HG03571 (cell line): ENCODE measurements at regions not wholly inside any gene's neighbourhood (a gene's known extent, or its start where the extent isn't known, plus 50 kb on each side); places are given as distances from the start of the nearest gene placed in this dataset.
"Not testable (repeated sequence)": the region's sequence is repeated elsewhere in the genome, so short reads cannot be mapped to it uniquely, and the experiment has no call there.

Experiments used
- ATAC-seq: cut with Tn5 transposase; IDR thresholded peaks from one replicate; pipeline ENCODE4 v1.9.1; 2021; ENCODE audit not compliant: unreplicated experiment

DNA sequence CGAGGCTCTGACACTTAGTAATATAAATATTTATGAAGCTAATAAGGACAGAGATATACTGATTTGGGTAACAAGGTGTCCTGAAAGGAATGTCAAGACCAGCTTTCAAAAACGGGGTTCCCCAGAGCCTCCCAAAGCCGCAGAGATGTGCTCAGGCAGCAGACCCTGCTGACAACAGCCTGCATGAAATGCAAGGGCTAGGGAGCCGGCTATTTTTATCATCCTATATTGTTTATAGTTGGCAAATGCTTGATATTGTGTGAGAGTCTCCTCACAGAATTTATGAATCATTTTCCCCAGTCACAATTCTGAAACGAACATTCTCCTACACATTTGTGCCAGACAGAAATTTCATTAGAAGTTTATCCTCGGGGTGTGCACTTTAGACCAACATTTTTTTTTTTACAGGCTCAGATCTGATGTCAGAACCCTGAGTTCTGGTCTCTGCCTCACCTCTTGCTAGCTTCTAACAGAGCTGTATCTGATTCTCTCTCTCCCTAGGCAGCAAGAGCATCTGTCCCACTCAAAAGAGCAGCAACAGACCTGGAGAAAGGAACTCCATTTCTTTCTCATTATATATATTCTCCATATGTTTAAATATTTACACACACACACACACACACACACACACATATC, 302.3 kb upstream of the PLD5 start:
- ATAC-seq, result no peak

DNA sequence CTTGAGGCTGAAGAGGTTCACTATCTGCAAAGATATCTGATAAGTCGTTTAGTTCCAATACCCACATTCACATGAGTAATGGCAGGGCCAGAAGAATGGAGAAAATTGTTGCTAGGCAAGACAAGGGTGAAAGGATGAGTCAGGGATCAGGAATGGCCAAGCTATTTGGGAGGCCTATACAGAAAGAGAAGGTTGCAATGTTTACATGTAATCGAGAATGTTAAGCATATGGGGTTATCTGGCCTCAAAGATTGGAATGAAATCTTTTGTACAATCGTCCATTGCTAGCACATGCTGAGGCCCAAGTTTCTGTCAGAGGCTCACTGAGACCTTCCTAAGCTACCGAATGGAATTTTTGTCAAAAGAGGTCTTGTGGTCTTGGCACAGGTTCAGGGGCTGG, 299.9 kb upstream of the PLD5 start:
- no peak for ATAC-seq

DNA sequence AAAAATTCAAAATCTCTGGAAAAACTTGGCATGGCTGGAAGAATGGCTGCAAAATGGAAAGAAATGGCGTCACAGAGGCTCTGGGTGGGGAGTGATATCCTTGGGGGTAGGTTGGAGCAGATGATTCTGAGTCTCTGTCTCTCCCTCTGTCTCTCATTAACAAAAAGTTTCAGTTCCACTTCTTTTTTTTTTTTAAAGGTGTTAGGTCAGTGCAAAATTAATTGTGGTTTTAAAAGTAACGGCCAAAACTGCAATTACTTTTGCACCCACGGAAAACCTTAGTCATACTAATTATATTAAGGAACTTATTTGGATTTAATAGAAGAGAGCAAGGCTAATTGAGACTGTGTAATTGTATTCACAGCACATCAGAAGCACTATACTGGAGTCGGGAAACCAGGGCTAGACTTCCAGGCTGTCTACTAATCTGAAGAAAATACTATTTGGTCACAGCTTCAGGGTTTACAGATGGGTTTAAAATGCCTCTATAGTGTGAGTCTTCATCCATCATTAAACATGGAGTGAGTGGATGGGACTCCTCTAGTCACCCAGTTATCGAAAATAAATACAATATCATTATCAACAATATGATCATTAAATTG, 289.1 kb upstream of the PLD5 start:
- ATAC-seq, result peak; percentile 95

DNA sequence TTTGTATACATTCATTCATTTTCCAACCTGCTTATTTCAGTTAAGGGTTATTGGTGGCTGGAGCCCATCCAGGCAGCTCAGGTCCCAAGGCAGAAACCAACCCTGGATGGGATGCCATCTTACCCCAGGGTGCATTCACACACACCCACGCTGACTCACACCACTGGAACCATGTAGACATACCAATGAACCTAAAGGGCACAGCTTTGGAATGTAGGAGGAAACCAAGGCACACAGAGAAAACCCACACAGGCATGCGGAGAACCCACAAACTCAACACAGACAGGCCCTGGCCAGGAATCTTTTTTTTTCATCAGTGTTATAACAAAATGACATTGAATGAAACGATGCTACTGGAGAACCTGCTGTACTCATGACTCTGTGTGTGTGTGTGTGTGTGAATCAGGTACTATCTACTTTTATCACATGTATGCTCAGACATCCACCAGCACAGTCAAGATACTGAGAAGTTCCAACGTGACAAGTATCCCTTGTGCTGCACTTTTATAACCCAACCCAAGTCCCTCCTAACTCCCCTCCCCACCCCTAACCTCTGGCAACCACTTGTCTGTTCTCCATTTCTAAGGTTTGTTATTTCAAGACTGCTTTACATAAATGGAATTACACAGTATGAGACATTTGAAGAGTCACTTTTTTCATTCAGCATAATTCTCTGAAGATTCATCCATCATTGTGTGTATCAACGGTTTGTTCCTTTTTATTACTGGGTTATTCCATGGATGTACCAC, 286.8 kb upstream of the PLD5 start:
- ATAC-seq, result no peak

DNA sequence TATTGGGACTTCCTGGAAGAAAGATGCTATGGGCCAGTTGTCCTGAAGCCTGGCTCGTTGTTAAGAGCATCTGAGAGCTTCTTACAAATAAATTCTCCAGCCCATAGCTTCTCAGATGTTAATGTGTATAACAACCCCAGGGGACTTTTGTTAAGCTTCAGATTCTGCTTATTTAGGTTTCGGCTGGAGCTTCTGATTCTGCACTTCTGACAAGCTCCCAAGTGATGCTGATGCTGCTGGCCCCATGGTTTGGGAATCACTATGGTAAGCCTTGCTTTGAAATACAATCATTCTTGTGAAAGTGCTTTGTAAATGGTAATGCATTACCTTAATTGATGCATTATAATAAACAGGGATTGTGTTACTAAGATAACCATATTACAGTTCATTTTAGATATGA, 281.8 kb upstream of the PLD5 start:
- no peak for ATAC-seq

DNA sequence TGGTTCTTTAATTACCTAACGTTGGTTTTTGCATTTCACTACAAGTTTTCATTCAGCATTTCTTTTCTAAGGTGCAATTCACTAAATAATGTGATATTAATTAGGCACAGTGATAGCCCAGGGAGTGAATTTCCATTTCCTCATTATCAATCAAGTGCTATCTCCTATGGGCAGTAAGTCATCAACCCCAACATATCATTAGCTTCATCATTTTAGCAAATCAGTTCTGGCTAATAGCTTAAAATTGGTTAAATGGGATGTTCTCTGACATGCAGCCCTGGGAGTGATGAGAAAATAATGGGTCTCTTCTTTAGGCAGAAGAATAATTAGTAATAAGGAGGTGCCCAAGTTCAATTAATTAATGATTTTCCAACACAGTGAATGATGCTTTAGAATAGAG, 280.9 kb upstream of the PLD5 start:
- ATAC-seq, result not testable (repeated sequence)

DNA sequence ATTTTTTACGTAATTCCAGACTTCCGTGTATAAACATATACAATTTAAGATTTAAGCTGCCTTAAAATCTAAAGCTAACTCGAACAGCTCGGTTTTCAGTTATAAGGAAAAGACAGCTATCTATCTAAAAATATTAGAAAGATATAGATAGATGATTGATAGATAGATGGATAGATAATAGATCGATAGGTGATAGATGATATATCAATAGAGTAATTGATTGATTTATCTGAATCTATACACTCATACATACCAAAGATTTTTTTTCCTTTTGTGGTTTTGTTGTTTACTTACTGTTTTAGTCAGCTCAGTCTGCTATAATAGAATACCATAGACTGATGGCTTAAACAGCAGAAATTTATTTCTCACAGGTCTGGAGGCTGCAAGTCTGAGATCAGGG, 278.5 kb upstream of the PLD5 start:
- ATAC-seq, result no peak

DNA sequence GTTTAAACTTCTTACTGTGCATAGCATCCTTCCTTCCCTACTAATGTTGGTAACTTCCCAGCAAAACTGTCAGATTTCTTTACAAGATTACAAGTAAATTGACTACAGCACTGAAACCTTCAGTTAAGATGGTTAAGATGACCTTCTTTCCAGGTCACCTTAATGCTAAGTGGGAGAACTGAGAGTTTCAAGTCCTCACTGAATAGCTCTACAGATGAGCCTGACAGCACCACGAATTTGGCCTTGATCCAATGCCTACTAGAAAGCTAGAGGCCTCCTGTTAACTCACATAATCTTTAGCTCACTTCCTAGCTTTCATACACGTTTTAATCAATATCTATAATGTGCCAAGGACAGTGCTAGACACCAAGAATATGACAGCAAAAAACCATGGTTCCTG, 276.0 kb upstream of the PLD5 start:
- peak; percentile 88 for ATAC-seq

DNA sequence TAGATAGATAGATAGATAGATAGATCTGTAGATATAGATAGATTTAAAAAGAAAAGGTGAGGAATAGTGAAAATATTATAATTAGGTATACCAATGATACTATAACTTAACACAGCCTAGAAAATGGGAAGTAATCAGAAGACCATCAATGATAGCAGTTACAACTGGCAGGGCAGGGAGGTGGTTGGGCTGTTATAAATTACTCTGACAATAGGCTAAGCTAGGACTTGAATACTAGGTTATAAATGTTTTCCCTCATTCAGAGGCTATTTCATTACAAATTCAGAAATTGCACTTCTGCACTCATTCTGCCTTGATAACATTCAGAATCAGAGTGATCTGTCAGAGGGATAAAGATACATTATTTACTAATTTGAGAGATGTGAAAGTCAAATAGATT, 273.4 kb upstream of the PLD5 start:
- ATAC-seq, result no peak

DNA sequence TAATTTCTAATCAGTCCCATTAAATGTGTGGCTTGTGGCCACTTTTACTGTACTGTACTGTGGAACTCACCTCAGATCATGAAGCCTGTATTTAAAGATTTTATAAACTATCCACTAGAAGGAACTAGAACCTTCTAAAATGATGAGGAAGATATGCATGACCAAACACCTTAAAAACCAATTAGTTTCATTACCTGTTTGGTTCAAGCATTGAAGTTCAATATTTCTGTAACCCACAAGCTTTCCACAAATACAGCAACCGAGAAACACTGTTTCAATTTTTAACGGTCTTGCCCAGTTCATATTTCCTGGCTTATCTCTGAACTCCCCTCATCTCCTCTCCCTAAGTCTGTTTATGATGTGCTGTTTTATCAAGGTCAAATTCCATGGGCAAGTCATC, 264.3 kb upstream of the PLD5 start:
- peak; percentile 87 for ATAC-seq

DNA sequence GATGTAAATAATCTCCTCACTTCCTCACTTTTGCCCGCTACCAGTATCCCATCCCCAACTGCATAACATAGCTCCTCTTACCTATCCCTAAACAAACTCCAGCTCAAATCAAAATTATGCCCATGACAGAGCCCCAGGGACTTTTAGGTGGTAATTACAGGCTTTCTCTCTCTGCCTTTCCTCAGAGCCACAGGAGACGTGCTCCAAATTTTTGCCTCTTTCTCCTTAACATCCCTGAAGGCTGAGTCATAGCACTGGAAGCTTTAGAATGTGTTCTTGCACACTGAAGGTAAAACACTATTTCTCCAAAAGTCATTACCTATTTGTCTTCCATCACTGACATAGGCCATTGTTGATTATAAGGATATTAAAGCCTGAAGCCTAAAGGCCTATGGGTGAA, 263.5 kb upstream of the PLD5 start:
- no peak for ATAC-seq

DNA sequence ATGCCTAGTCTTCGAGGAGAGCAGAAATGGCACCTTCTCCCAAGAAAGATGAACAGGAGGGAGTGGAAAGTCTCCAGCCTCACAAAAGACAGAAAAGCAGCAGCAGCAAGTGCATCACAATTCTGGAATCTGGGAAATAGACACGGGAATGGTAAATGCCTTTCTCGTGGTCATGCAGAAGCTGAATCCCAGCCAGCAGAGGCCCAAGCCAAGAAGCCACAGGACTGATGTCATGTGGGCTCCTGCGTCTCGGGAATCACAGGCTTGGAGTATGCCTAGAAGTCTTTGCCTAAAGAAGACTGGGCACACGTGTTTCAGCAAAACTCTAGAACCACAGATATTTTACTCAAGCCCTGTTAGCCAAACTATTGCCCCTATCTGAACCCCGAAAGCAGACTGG, 260.3 kb upstream of the PLD5 start:
- ATAC-seq, result no peak

DNA sequence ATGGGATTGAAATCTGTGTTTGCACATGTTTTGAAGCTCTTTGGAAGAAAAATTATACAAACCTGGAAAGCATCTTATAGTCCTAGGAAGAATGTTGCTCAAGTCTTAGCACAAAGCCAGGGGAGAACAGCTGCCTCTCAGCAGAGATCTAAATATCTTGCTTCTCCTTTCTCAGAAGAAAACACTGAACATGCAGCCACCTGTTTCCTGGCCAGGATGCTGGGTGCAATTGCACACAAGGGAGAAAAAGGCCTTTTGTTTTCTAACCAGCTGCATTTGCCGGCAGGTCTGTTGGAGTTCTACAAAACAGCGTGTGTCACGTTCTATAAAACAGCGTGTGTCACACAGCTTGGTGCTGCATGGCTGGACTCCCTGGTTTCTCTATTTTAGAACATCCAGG, 259.6 kb upstream of the PLD5 start:
- peak; percentile 49 for ATAC-seq

DNA sequence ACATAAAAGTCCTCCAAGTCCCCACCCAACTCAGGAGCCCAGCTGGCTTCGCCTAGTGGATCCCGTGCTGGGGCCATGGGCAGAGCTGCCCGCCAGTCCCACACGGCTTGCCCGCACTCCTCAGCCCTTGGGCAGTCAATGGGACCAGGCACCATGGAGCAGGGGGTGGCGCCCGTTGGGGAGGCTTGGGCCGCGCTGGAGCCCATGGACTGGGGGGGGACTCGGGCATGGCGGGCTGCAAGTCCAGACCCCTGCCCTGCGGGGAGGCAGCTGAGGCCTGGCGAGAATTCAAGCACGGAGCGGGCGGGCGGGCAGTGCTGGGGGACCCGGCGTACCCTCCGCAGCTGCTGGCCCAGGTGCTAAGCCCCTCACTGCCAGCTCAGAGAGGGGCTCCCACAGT, 249.8 kb upstream of the PLD5 start:
- ATAC-seq, result no peak

DNA sequence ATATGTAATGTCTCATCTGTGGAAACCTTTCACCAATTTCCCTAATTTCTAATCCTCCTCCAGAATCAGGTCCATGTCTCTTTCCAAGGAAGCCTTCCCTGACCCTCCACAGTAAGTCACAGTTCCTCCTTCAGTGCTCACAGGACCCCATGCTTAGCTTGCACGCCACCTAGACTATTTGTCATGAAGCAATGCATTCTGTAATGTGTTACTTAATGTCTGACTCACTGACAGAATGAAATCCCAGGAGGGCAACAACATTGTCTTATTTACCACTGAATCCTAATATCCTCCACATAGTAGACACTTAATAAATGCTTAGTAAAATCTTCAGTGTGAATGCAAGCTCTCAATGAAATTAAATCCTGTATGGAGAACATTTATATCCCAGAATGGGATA, 245.9 kb upstream of the PLD5 start:
- no peak for ATAC-seq

DNA sequence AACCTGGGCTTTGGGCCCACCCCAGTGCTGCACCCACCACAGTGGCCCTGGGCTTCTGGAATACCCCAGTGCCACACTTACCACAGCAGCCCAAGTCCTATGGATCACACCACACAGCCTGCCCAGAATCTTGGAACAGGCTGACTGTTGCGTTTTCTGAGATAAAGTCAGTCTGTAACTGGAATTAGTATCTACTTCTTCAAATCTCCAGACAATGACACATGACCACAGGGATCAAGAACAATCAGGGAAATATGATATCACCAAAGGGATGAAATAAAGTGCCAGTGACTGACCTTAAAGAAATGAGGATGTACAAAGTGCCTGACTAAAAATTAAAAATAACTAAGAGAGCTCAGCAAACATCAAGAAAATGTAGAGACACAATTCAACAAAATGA, 239.7 kb upstream of the PLD5 start:
- no peak for ATAC-seq

DNA sequence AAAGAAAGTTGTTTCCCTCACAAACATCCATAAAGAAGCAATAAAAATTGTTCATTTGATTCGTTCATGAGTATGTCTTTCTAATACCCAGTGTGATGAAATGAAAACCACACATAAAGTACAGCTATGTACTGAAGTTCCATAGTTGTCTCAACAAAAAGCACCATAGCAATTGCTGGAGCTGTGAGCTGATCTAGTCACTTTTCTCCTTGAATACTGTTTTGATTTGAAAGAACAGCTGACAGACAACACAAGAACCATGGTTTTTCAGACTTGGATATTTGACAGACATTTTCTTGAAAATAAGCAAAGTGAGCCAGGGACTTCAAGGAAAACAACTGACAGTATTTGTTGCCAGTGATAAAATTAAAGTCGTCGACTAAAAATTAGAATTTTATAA, 237.1 kb upstream of the PLD5 start:
- ATAC-seq, result no peak

DNA sequence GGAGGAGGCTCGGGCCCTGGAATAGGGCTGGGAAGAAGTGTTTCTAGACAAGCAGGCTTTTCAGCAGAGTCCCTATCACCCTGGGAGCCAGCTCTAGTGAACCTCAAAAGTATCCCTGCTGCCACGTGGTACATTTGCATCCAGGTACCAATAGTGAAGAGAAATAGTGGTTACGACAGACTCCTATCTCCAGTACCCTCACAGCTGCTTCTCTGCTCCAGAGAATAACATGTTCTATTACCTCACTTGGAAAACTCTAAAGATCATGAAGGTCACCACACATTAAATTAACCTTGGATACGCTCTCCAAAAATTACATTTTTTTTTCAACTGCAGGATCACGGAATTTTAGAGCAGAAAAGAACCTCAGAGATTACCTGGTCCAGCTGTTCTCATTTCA, 230.4 kb upstream of the PLD5 start:
- no peak for ATAC-seq

DNA sequence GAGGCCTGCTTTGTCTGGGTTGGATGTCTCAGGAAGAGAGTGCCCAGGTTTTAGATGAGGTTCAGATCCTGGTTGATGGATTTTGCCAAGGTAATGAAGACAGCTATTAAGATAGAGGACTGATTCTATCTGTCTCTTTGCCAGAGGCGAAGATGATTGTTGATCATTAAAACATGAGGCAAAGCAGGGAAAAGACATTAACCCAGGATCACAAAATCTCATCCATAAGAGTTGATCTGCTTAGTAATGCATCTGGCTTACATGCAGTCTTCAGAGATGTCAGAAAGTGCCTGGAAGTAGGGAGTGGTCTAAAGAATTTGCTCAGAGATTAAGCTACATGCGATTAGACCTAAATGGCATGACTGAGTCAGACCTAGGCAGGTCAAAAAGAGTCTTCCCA, 229.6 kb upstream of the PLD5 start:
- ATAC-seq, result no peak

DNA sequence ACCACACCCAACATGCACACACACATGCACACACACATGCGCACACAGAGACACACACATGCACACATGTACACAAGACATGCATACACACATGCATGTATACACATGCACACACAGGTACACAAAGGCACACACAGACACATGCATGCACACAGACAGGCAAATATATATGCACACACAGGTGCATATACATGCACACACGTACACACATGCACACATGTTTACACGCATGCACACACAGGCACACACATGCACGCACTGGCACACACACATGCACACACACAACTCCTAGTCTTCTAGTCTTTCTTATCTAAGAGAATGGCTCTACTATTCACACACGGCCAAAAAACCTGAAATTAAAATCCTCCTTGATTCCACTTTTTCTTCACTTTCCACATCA, 222.7 kb upstream of the PLD5 start:
- no peak for ATAC-seq

DNA sequence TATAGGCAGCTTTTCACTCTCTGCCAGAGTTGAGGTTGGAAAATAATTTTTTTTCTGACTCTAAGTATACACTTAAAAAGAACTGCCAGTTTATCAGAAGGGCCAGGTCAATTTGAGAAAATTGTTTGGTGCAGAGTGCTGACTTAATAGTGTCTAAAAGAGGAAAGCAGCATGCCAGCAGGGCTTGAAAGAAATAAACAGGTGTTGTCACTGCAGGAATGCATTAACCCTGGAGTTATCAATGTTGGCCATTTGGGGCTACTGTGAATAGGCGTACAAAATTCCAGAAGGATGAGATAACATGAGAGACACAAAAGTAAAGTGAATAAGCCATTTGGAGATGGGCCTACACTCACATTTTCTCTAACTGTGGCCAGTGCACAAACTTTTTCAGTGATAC, 220.6 kb upstream of the PLD5 start:
- no peak for ATAC-seq

DNA sequence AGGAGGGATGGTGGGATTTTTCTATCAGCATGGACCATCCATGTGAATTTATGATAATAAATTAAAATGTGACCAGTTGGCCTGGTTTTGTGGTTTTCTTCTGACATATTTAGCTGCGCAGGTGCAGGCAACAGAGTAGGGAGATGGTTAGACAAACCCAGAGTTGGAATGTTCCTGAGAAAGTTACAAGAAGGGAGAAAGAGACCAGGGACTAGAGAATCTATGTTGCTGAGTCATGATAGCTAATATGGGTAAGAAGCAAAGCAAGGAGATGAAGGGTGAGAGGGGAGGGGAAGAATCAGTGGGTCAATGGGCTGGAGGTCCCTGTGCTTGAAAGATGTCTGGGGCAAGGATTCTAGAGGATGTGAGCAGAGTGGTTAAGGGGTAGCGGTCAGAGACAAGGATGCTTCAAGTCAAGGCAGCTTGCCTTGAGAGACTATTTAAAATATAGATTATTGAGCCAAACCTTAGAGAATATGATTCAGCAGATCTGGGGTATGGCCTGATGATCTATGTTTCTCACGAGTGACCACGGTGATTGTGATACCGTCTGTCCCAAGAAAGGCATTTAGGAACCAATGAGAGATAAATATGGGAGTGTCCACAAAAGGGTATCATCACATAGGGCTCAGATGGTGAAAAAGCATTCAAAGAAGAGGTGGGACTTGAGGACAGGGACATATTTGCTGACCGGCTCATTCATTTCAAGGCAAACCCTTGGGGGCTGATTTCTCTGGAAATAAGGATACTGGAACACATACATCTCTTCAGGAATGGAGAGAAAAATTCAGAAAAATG, 219.7 kb upstream of the PLD5 start:
- no peak for ATAC-seq
